Cerebellar nuclear complex (tissue), 1 donor: ENCODE measurements at regions not wholly inside any gene's neighbourhood (a gene's known extent, or its start where the extent isn't known, plus 50 kb on each side); places are given as distances from the start of the nearest gene placed in this dataset.

Source experiments
- DNase-seq, 2 experiments: peaks; one replicate each; lab custom pipeline; 2025; lab: John Stamatoyannopoulos, UW

GRCh38 chr7:121450631-121451198 is 54.6 kb upstream of the FAM3C start:
- DNase-seq = no peak

- DNase-seq = no peak
These were observed 53.7 kb upstream of the FAM3C start for GRCh38 chr7:121449735-121450240.

- no peak for DNase-seq
These were observed 53.2 kb upstream of the FAM3C start for GRCh38 chr7:121449329-121449728.

- DNase-seq = no peak
These were observed 52.3 kb upstream of the FAM3C start for GRCh38 chr7:121448429-121448828.

GRCh38 chr7:121447911-121448300 is 51.8 kb upstream of the FAM3C start:
- DNase-seq = no peak

- no peak for DNase-seq
These were observed 51.3 kb upstream of the FAM3C start for GRCh38 chr7:121447243-121447910.

GRCh38 chr7:121446526-121446925 is 50.4 kb upstream of the FAM3C start:
- no peak for DNase-seq
